ENCODE measurements at regions not wholly inside any gene's neighbourhood (a gene's known extent, or its start where the extent isn't known, plus 50 kb on each side); places are given as distances from the start of the nearest gene placed in this dataset.
"Not testable (repeated sequence)": the region's sequence is repeated elsewhere in the genome, so short reads cannot be mapped to it uniquely, and the experiment has no call there.

- DNase-seq = no peak
These were observed 251.2 kb upstream of the USP24 start for GRCh38 chr1:55466373-55466772.

- no peak for DNase-seq
These were observed 249.4 kb upstream of the USP24 start for GRCh38 chr1:55464550-55464949.

DNA sequence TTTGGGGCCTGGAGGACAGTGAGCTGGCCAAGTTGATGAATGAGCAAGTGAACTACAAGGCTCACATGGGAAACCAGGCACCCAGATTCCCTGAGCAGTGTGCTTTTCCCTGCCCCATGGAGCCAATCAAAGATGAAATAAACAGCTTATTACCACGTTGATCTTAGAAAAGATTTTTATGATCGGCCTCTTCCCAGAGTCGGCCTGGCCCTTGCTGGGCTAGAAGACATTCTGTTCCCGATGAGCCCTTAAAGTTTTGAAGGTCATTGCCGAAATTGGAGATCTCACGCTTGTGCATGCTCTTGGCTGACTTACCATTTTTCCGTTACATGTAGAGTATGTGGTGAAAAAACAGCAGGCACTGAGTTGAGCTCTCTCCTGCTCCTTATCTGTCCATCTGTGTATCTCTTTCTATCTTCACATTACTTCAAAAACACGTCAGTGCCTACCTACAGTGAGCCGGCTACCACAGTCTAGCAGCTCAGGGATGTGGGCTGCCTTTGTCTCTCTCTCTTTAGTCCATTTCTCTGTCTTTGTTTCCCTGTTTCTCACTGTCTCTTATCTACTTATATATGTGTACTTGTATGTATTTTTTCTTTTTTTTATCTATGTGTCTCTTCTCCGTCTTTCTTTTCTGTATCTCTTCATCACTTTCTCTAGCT lies 248.8 kb upstream of the USP24 start:
- no peak for DNase-seq

GRCh38 chr1:55457874-55458273 lies 242.7 kb upstream of the USP24 start:
- no peak for DNase-seq

DNA sequence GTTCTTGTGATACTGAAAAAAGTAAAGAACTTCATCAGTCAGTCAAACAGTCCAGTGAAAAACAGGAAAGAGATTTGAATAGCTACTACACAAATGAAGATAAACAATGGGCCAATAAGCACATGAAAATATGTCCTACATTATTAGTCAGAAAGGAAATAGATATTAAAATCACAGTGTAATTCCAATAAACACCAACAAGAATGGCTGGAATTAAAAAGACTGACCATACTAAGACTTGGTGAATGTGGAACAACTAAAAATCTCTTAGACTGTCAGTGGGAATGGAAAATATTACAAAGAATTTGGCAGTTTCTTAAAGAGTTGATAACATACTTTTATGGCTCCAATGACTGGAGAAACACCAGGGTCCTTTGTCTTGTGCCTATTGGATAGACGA lies 241.8 kb upstream of the USP24 start:
- no peak for DNase-seq

GRCh38 chr1:55448261-55448660 lies 233.1 kb upstream of the USP24 start:
- no peak for DNase-seq

DNA sequence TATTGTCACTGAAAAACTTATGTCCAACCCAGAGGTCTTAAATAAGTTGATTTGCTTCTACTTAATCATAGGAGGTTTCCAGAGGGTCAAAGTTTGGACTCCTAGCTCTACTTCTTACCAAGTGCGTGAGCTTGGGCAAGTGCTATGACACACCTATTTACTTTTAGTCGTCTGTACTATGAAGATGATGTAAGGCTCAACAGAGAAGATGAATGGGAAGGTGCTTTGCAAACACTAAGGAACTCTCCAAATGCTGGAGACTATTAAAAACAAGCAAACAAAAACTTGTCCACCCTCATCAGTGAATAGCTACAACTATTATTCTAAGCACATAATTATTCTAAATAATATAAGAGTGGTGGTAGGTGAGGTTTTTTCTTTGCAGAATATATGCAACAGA lies 232.3 kb upstream of the USP24 start:
- no peak for DNase-seq

DNA sequence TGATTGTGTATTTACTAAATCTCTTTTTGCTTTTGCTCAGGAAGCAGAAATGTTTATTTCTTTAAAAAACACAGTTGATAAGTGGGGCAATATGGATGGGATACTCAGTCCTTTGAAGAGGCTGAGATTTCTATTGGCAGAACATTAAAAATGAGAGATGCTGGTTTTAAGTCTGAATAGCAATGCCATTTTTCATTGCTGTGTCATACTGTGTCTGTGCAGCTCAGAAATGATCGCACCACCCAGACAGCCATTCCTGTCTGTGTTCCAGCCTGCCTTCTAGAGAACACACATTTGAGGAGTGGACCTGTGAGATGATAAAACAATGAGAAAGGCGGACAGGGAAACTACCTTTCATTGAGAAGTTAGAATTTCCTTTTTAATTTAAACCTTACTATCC lies 231.2 kb upstream of the USP24 start:
- DNase-seq = no peak

DNA sequence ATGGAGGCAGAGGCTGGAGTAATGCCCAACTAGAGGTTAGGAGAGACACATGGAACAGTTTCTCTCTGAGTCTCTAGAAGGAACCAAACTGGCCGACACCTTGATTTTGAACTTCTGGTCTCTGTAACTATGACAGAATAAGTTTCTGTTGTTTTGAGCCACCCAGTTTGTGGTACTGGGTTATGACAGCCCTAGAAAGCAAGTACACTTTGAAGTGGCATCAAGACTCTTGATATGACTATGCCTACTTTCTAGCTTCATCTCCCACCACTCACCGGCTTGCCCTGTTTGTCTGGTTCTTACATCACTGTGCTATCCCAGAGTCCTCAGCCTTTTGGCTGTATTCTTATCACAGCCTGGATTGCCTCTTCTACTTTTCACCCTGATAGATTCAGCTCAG lies 230.3 kb upstream of the USP24 start:
- no peak for DNase-seq

DNA sequence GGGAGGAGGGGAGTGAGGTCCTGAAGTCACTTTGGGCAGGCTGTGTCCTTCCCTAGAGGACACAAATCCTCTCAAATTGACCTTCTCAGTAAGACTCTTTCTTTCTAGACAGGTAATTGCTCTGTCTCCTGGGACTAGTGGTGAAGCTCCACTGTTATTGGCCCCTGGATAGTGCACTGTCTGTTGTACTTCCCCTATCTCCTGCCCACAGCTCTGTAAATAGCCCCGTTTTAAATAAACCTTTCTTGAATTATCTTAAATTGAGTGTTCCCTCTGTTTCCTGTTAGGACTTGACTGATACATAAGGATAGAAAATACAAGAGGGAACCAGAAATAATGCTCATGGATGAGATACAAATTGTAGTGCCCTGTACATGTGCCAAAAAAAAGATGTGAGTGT lies 229.5 kb upstream of the USP24 start:
- no peak for DNase-seq

GRCh38 chr1:55443175-55443915 lies 228.2 kb upstream of the USP24 start:
- DNase-seq = no peak

- DNase-seq = no peak
These were observed 226.3 kb upstream of the USP24 start for GRCh38 chr1:55441489-55441888.

GRCh38 chr1:55437692-55438091 lies 222.5 kb upstream of the USP24 start:
- DNase-seq = no peak

DNA sequence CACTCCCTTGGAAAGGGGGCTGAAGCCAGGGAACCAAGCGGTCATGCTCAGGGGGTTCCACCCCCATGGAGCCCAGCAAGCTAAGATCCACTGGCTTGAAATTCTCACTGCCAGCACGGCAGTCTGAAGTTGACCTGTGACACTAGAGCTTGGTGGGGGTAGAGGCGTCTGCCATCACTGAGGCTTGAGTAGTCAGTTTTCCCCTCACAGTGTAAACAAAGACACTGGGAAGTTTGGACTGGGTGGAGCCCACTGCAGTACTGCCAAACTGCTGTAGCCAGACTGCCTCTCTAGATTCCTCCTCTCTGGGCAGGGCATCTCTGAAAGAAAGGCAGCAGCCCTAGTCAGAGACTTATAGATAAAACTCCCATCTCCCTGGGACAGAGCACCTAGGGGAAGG lies 215.6 kb upstream of the USP24 start:
- DNase-seq = not testable (repeated sequence)

DNA sequence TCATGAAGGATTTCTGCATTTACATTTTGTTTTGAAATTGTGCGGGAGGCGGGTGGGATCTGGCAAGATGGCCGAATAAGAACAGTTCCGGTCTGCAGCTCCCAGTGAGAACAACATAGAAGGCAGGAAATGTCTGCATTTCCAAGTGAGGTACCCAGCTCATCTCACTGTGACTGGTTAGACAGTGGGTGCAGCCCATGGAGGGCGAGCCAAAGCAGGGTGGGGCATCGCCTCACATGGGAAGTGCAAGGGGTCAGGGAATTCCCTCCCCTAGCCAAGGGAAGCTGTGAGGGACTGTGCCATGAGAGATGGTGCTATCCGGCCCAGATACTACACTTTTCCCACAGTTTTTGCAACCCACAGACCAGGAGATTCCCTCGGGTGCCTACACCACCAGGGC lies 215.0 kb upstream of the USP24 start:
- DNase-seq = not testable (repeated sequence)

GRCh38 chr1:55428944-55429931 lies 214.1 kb upstream of the USP24 start:
- DNase-seq = no peak

- no peak for DNase-seq
These were observed 213.1 kb upstream of the USP24 start for GRCh38 chr1:55428231-55428630.

DNA sequence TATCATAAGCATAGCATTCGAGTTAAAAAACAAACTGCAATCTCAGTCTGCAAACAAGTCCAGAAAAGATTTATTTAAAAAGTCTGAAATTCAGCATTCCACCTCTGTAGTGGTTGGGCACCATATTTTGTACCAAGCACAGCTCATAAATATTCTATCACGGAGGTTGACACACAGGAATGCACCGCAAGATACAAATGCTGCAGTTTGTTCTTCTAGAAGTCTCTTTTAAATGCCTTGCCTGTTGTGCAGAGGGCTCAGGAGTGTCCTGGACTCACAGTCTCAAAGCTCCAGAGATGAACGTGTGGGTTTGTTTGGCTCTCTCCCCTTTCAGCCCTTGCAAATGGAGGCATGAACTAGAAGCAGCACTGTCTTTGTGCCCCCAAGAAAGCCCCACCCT lies 212.4 kb upstream of the USP24 start:
- no peak for DNase-seq

DNA sequence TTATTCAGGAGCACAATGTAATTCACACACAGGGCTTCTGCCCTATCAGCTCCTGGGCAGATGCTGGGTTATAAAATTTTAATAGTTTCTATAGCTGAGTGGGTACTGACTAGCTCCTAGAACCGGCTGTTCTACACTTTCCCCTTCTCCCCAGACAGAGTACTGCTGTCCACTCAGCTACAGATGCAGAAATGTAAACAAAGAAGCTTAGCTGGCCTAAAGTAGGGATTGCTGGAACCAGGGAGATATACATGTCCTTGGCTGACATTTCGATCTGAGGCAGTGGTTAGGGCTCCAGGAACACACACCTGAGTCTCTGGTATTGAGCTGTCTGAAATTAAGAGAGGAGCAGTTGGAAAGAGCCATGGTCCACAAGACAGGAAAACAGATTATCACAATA lies 211.5 kb upstream of the USP24 start:
- no peak for DNase-seq

- DNase-seq = no peak
These were observed 211.0 kb upstream of the USP24 start for GRCh38 chr1:55426156-55426555.

- DNase-seq = no peak
These were observed 210.3 kb upstream of the USP24 start for GRCh38 chr1:55425310-55425930.

DNA sequence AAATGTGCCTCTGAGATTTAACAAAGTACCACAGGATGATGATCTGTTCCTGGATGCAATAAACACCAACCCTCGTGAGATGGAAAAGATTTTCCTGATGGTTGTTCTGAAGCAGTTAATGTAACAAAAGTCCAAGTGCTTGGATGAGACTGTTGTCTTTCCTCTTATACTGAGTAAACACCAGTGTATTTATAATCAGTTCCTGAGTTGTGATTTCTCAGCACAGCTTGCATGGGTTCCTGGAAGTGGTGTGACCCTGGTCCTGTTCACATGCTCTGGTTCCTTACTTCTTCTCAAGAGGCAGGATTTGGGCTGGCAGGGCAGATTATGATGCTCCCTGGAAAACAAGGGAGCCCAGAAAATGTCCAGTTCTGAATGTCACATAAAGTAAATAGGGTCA lies 208.2 kb upstream of the USP24 start:
- DNase-seq = no peak
